Subcutaneous abdominal adipose tissue (tissue), 5 donors: ENCODE measurements at regions not wholly inside any gene's neighbourhood (a gene's known extent, or its start where the extent isn't known, plus 50 kb on each side); places are given as distances from the start of the nearest gene placed in this dataset.
"Not testable (repeated sequence)": the region's sequence is repeated elsewhere in the genome, so short reads cannot be mapped to it uniquely, and the experiment has no call there.

Source experiments
- H3K27ac ChIP-seq: one replicate; pipeline ENCODE4 v1.7.0; 2013; ENCODE audit warnings: low read depth, mild to moderate bottlenecking, inconsistent platforms, low read length, moderate library complexity
- H3K27me3 ChIP-seq, 5 donors: one replicate each; pipeline ENCODE4 v1.7.0; 2013; ENCODE audit warnings: low read length in 5 of 5, inconsistent platforms in 1 of 5; ENCODE audit not compliant: control insufficient read depth in 5 of 5, insufficient read depth in 4 of 5
- H3K36me3 ChIP-seq, 5 donors: one replicate each; pipeline ENCODE4 v1.7.0; 2013; ENCODE audit warnings: low read length in 5 of 5; ENCODE audit not compliant: control insufficient read depth in 5 of 5, insufficient read depth in 5 of 5
- H3K4me1 ChIP-seq, 5 donors: one replicate each; pipeline ENCODE4 v1.7.0; 2013; ENCODE audit warnings: low read length in 5 of 5, mild to moderate bottlenecking in 3 of 5, moderate library complexity in 1 of 5; ENCODE audit not compliant: control insufficient read depth in 5 of 5, insufficient read depth in 5 of 5
- H3K4me3 ChIP-seq, 5 donors: one replicate each; pipeline ENCODE4 v1.7.0; 2013; ENCODE audit warnings: low read length in 5 of 5, low read depth in 1 of 5
- H3K9ac ChIP-seq, 5 donors: one replicate each; pipeline ENCODE4 v1.7.0; 2013; ENCODE audit warnings: low read length in 5 of 5, mild to moderate bottlenecking in 4 of 5, moderate library complexity in 3 of 5
- H3K9me3 ChIP-seq, 5 donors: one replicate each; pipeline ENCODE4 v1.7.0; 2013; ENCODE audit warnings: low read length in 5 of 5; ENCODE audit not compliant: control insufficient read depth in 5 of 5
- donor health status: healthy.
- donor health status: healthy.
- donor health status: healthy.
- donor health status: healthy.
- donor health status: healthy.

GRCh38 chr14:37997017-37997416 lies 210.7 kb upstream of the SSTR1 start:
- no peaks in the 10 kb centered on the region for H3K36me3 ChIP-seq
- H3K4me1 ChIP-seq = no peaks in the 10 kb centered on the region
- H3K27ac ChIP-seq = no peak overlapping the region
- no peaks in the 10 kb centered on the region for H3K27me3 ChIP-seq
- no peaks in the 10 kb centered on the region for H3K9me3 ChIP-seq
- no peak overlapping the region for H3K4me3 ChIP-seq
- H3K9ac ChIP-seq = no peak overlapping the region

GRCh38 chr14:38000340-38000739 lies 207.4 kb upstream of the SSTR1 start:
- no peaks in the 10 kb centered on the region for H3K4me1 ChIP-seq
- peaks cover 0 to under 1% (median 0%) of the 10 kb centered on the region in 5 donors for H3K27me3 ChIP-seq
- H3K4me3 ChIP-seq = no peak overlapping the region
- no peak overlapping the region for H3K27ac ChIP-seq
- no peaks in the 10 kb centered on the region for H3K36me3 ChIP-seq
- H3K9me3 ChIP-seq = no peaks in the 10 kb centered on the region
- H3K9ac ChIP-seq = no peak overlapping the region

- Histone ChIP-seq H3K9me3 (no peaks in the 10 kb centered on the region), H3K4me3 (no peak overlapping the region), H3K9ac (no peak overlapping the region), H3K4me1 (no peaks in the 10 kb centered on the region), H3K27ac (no peak overlapping the region), H3K36me3 (no peaks in the 10 kb centered on the region), H3K27me3 (peaks cover 0 to 2% (median 0%) of the 10 kb centered on the region in 5 donors)
Measured at GRCh38 chr14:38001501-38001900, 206.2 kb upstream of the SSTR1 start.

- Histone ChIP-seq H3K36me3 (no peaks in the 10 kb centered on the region), H3K27me3 (peaks cover 0 to 2% (median 0%) of the 10 kb centered on the region in 5 donors), H3K9me3 (no peaks in the 10 kb centered on the region)
Measured at GRCh38 chr14:38003746-38004609, 203.7 kb upstream of the SSTR1 start.

GRCh38 chr14:38004610-38004879 lies 203.2 kb upstream of the SSTR1 start:
- no peak overlapping the region for H3K27ac ChIP-seq
- no peaks in the 10 kb centered on the region for H3K36me3 ChIP-seq
- no peaks in the 10 kb centered on the region for H3K9me3 ChIP-seq
- no peak overlapping the region for H3K4me3 ChIP-seq
- H3K4me1 ChIP-seq = no peaks in the 10 kb centered on the region
- H3K27me3 ChIP-seq = peaks cover 0 to 2% (median 0%) of the 10 kb centered on the region in 5 donors
- no peak overlapping the region for H3K9ac ChIP-seq

More at GRCh38 chr14:38003746-38004609, 203.7 kb upstream of the SSTR1 start:
- Histone ChIP-seq H3K9ac (no peak overlapping the region), H3K27ac (no peak overlapping the region), H3K4me3 (no peak overlapping the region), H3K4me1 (no peaks in the 10 kb centered on the region)

- not testable (repeated sequence) for H3K36me3 ChIP-seq, H3K9ac ChIP-seq, H3K27ac ChIP-seq, H3K27me3 ChIP-seq, H3K4me3 ChIP-seq, H3K4me1 ChIP-seq
- peaks cover 2 to 25% (median 14%) of the 10 kb centered on the region in 5 donors for H3K9me3 ChIP-seq
Measured at GRCh38 chr14:38011156-38011555, 196.5 kb upstream of the SSTR1 start.

GRCh38 chr14:38012056-38012455 lies 195.6 kb upstream of the SSTR1 start:
- H3K9ac ChIP-seq = no peak overlapping the region
- no peaks in the 10 kb centered on the region for H3K4me1 ChIP-seq
- peak overlapping the region in 2 of 5 donors; percentile 8 to 11 for H3K4me3 ChIP-seq
- no peaks in the 10 kb centered on the region for H3K27me3 ChIP-seq
- H3K27ac ChIP-seq = no peak overlapping the region
- H3K9me3 ChIP-seq = peaks cover 2 to 25% (median 14%) of the 10 kb centered on the region in 5 donors
- no peaks in the 10 kb centered on the region for H3K36me3 ChIP-seq

- Histone ChIP-seq H3K4me1 (no peaks in the 10 kb centered on the region), H3K36me3 (no peaks in the 10 kb centered on the region), H3K4me3 (no peak overlapping the region), H3K27ac (no peak overlapping the region), H3K9ac (no peak overlapping the region), H3K9me3 (peaks cover 2 to 20% (median 10%) of the 10 kb centered on the region in 5 donors), H3K27me3 (no peaks in the 10 kb centered on the region)
Measured at GRCh38 chr14:38016497-38016896, 191.2 kb upstream of the SSTR1 start.

- H3K27me3 ChIP-seq = no peaks in the 10 kb centered on the region
- H3K36me3 ChIP-seq = no peaks in the 10 kb centered on the region
- H3K9me3 ChIP-seq = peaks cover 0 to 8% (median 6%) of the 10 kb centered on the region in 5 donors
- no peak overlapping the region for H3K9ac ChIP-seq
- H3K4me1 ChIP-seq = no peaks in the 10 kb centered on the region
- H3K27ac ChIP-seq = no peak overlapping the region
- no peak overlapping the region for H3K4me3 ChIP-seq
Measured at GRCh38 chr14:38021861-38022260, 185.8 kb upstream of the SSTR1 start.

GRCh38 chr14:38022775-38023174 lies 184.9 kb upstream of the SSTR1 start:
- H3K4me3 ChIP-seq = no peak overlapping the region
- peaks cover 0 to 8% (median 6%) of the 10 kb centered on the region in 5 donors for H3K9me3 ChIP-seq
- no peaks in the 10 kb centered on the region for H3K36me3 ChIP-seq
- no peak overlapping the region for H3K9ac ChIP-seq
- no peaks in the 10 kb centered on the region for H3K27me3 ChIP-seq
- H3K4me1 ChIP-seq = no peaks in the 10 kb centered on the region
- H3K27ac ChIP-seq = no peak overlapping the region
